GM12891 (cell line): ENCODE measurements at regions not wholly inside any gene's neighbourhood (a gene's known extent, or its start where the extent isn't known, plus 50 kb on each side); places are given as distances from the start of the nearest gene placed in this dataset.

Experiments used
- PAX5 ChIP-seq: IDR thresholded peaks from 2 replicates; pipeline ENCODE4 v1.6.1; 2011; ENCODE audit warnings: low read length, moderate library complexity, mild to moderate bottlenecking; ENCODE audit not compliant: insufficient read depth, severe bottlenecking
- POLR2A ChIP-seq: IDR thresholded peaks from 2 replicates; pipeline ENCODE4 v1.6.1; 2011; ENCODE audit warnings: low read depth, low read length, control low read depth
- POLR2AphosphoS5 ChIP-seq: IDR thresholded peaks from 2 replicates; pipeline ENCODE4 v1.6.1; 2011; ENCODE audit warnings: low read depth, low read length, control low read depth
- POU2F2 ChIP-seq: IDR thresholded peaks from 2 replicates; pipeline ENCODE4 v1.6.1; 2011; ENCODE audit warnings: low read depth, mild to moderate bottlenecking, control low read depth, low read length, moderate library complexity
- SPI1 ChIP-seq: IDR thresholded peaks from 2 replicates; pipeline ENCODE4 v1.6.1; 2011; ENCODE audit warnings: low read depth, low read length, control low read depth
- TAF1 ChIP-seq: IDR thresholded peaks from 2 replicates; pipeline ENCODE4 v1.6.1; 2011; ENCODE audit warnings: low read depth, low read length, control low read depth

DNA sequence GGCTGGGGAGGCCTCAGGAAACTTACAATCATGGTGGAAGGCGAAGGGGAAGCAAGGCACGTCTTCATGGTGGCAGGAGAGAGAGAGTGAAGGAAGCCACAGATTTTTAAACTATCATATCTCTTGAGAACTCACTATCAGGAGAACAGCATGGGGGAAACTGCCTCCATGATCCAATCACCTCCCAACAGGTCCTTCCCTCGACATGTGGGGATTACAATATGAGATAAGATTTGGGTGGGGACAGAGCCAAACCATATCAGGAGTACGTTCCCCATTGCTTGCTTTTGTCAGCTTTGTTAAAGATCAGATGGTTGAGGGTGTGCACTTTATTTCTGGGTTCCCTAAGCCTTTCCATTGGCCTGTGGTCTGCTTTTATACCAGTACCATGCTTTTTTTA is 53.7 kb upstream of the E2F8 start:
- TF ChIP-seq POLR2A (no peak), SPI1 (no peak), PAX5 (no peak), POLR2AphosphoS5 (no peak), TAF1 (no peak), POU2F2 (no peak)
